H9 (cell line): ENCODE measurements at regions not wholly inside any gene's neighbourhood (a gene's known extent, or its start where the extent isn't known, plus 50 kb on each side); places are given as distances from the start of the nearest gene placed in this dataset.
"Not testable (repeated sequence)": the region's sequence is repeated elsewhere in the genome, so short reads cannot be mapped to it uniquely, and the experiment has no call there.

Source experiments
- DNase-seq: peaks from one replicate; pipeline ENCODE4 v3.0.0-alpha.2; 2017
- H2AFZ ChIP-seq: one replicate; pipeline ENCODE4 v1.6.1; 2013; ENCODE audit warnings: mild to moderate bottlenecking, low read length, control low read depth, moderate library complexity
- H2AK5ac ChIP-seq: 2 replicates; pipeline ENCODE4 v1.6.1; 2013; ENCODE audit warnings: low read length, control low read depth, mixed read lengths; ENCODE audit not compliant: insufficient read length
- H2BK120ac ChIP-seq: one replicate; pipeline ENCODE4 v1.6.1; 2013; ENCODE audit warnings: low read depth, mild to moderate bottlenecking, low read length, control low read depth, inconsistent platforms; ENCODE audit not compliant: poor library complexity, severe bottlenecking
- H2BK12ac ChIP-seq: 2 replicates; pipeline ENCODE4 v1.6.1; 2013; ENCODE audit warnings: low read length, control low read depth, mixed read lengths, low read depth; ENCODE audit not compliant: insufficient read length
- H2BK15ac ChIP-seq: 2 replicates; pipeline ENCODE4 v1.6.1; 2013; ENCODE audit warnings: low read depth, low read length, control low read depth
- H2BK20ac ChIP-seq: one replicate; pipeline ENCODE4 v1.6.1; 2013; ENCODE audit warnings: low read depth, mild to moderate bottlenecking, low read length, control low read depth, inconsistent platforms; ENCODE audit not compliant: poor library complexity, severe bottlenecking
- H2BK5ac ChIP-seq: 2 replicates; pipeline ENCODE4 v1.6.1; 2013; ENCODE audit warnings: low read length, control low read depth, mixed read lengths; ENCODE audit not compliant: insufficient read length
- H3K14ac ChIP-seq: 2 replicates; pipeline ENCODE4 v1.6.1; 2013; ENCODE audit warnings: low read length, control low read depth; ENCODE audit not compliant: insufficient read depth
- H3K18ac ChIP-seq: 2 replicates; pipeline ENCODE4 v1.6.1; 2013; ENCODE audit warnings: low read depth, mild to moderate bottlenecking, mixed read lengths, low read length, control low read depth; ENCODE audit not compliant: insufficient read length
- H3K23ac ChIP-seq: 2 replicates; pipeline ENCODE4 v1.6.1; 2013; ENCODE audit warnings: low read length, control low read depth, mixed read lengths, low read depth; ENCODE audit not compliant: insufficient read length
- H3K23me2 ChIP-seq: 2 replicates; pipeline ENCODE4 v1.6.1; 2013; ENCODE audit warnings: low read depth, mild to moderate bottlenecking, mixed read lengths, low read length, control low read depth; ENCODE audit not compliant: insufficient read length, poor library complexity, severe bottlenecking
- H3K27ac ChIP-seq: 2 replicates; pipeline ENCODE4 v1.5.1; 2013; ENCODE audit warnings: low read length, control low read depth, mixed read lengths, low read depth; ENCODE audit not compliant: insufficient read length
- H3K27me3 ChIP-seq: 2 replicates; pipeline ENCODE4 v1.6.1; 2013; ENCODE audit warnings: low read length, control low read depth, inconsistent platforms; ENCODE audit not compliant: insufficient read depth
- H3K4ac ChIP-seq: 2 replicates; pipeline ENCODE4 v1.6.1; 2013; ENCODE audit warnings: low read depth, mild to moderate bottlenecking, control low read depth, inconsistent platforms, low read length, moderate library complexity
- H3K4me1 ChIP-seq: 2 replicates; pipeline ENCODE4 v1.6.1; 2013; ENCODE audit warnings: low read length, control low read depth, inconsistent platforms; ENCODE audit not compliant: insufficient read depth
- H3K4me2 ChIP-seq: 2 replicates; pipeline ENCODE4 v1.6.1; 2013; ENCODE audit warnings: low read length, control low read depth, mixed read lengths; ENCODE audit not compliant: insufficient read length, insufficient read depth
- H3K56ac ChIP-seq: 2 replicates; pipeline ENCODE4 v1.6.1; 2013; ENCODE audit warnings: low read depth, mild to moderate bottlenecking, mixed read lengths, low read length, control low read depth; ENCODE audit not compliant: insufficient read length
- H3K79me1 ChIP-seq: 2 replicates; pipeline ENCODE4 v1.6.1; 2013; ENCODE audit warnings: low read depth, mild to moderate bottlenecking, moderate library complexity, low read length, control low read depth, inconsistent platforms; ENCODE audit not compliant: insufficient read depth, poor library complexity, severe bottlenecking
- H3K79me2 ChIP-seq: 2 replicates; pipeline ENCODE4 v1.6.1; 2013; ENCODE audit warnings: low read length, control low read depth, inconsistent platforms; ENCODE audit not compliant: insufficient read depth
- H3K9ac ChIP-seq: 2 replicates; pipeline ENCODE4 v1.6.1; 2013; ENCODE audit warnings: low read length, control low read depth, mixed read lengths; ENCODE audit not compliant: insufficient read length; ENCODE audit errors: extremely low read depth
- H3K9me3 ChIP-seq: one replicate; pipeline ENCODE4 v1.6.1; 2013; ENCODE audit warnings: low read depth, low read length, inconsistent platforms; ENCODE audit not compliant: control insufficient read depth
- H3T11ph ChIP-seq: one replicate; pipeline ENCODE4 v1.6.1; 2013; ENCODE audit warnings: mild to moderate bottlenecking, low read length, control low read depth, inconsistent platforms
- H4K20me1 ChIP-seq: one replicate; pipeline ENCODE4 v1.6.1; 2013; ENCODE audit not compliant: control insufficient read depth, insufficient read length, insufficient read depth
- H4K5ac ChIP-seq: 2 replicates; pipeline ENCODE4 v1.6.1; 2013; ENCODE audit warnings: low read depth, mild to moderate bottlenecking, mixed read lengths, low read length, control low read depth; ENCODE audit not compliant: insufficient read length
- H4K8ac ChIP-seq: replicated peaks from 2 replicates; pipeline ENCODE4 v1.6.1; 2013; ENCODE audit warnings: low read length, control low read depth, mixed read lengths, low read depth; ENCODE audit not compliant: insufficient read length
- H4K91ac ChIP-seq: 2 replicates; pipeline ENCODE4 v1.6.1; 2013; ENCODE audit warnings: low read depth, mild to moderate bottlenecking, moderate library complexity, mixed read lengths, low read length, control low read depth; ENCODE audit not compliant: insufficient read length
- H3K27ac Mint-ChIP-seq, 3 experiments: 2 replicates in 2 of 3; 3 replicates in 1 of 3; pipeline ENCODE4 v1.8.0; 2020 to 2021; ENCODE audit warnings: mixed read lengths in 3 of 3, mild to moderate bottlenecking in 1 of 3, moderate library complexity in 1 of 3
- H3K27me3 Mint-ChIP-seq: 2 replicates; pipeline ENCODE4 v1.8.0; 2021; ENCODE audit warnings: low read depth, mild to moderate bottlenecking, moderate library complexity, mixed read lengths
- H3K36me3 Mint-ChIP-seq, 3 experiments: 2 replicates in 2 of 3; 3 replicates in 1 of 3; pipeline ENCODE4 v1.8.0; 2020 to 2021; ENCODE audit warnings: low read depth in 3 of 3, mixed read lengths in 3 of 3; ENCODE audit not compliant: insufficient read depth in 1 of 3
- H3K4me1 Mint-ChIP-seq, 2 experiments: 2 replicates each; pipeline ENCODE4 v1.8.0; 2020; ENCODE audit warnings: mixed read lengths in 2 of 2
- H3K4me3 Mint-ChIP-seq, 2 experiments: 2 replicates in 1 of 2; 3 replicates in 1 of 2; pipeline ENCODE4 v1.8.0; 2020 to 2021; ENCODE audit warnings: mild to moderate bottlenecking in 2 of 2, mixed read lengths in 2 of 2, moderate library complexity in 1 of 2
- H3K9me3 Mint-ChIP-seq, 2 experiments: 2 replicates in 1 of 2; 3 replicates in 1 of 2; pipeline ENCODE4 v1.8.0; 2020; ENCODE audit warnings: mild to moderate bottlenecking in 2 of 2, mixed read lengths in 2 of 2, moderate library complexity in 1 of 2
- WGBS: extraction: QIAGEN DNeasy Blood & Tissue Kit; methylation state at CpG from one replicate; pipeline ENCODE4 v1.1.7; 2013; ENCODE audit warnings: missing lambda C conversion rate, low lambda C conversion rate, mixed read lengths; ENCODE audit not compliant: insufficient read length; ENCODE audit errors: extremely low coverage; 5-methylcytosine and 5-hydroxymethylcytosine counted together
- TF ChIP-seq, protein P1 (sequence below): fragments of 200-600 bp; sonication (generic); conservative IDR thresholded peaks from 3 replicates; pipeline ENCODE4 v1.8.0; 2021; ENCODE audit warnings: antibody characterized with exemption, mild to moderate bottlenecking

DNA sequence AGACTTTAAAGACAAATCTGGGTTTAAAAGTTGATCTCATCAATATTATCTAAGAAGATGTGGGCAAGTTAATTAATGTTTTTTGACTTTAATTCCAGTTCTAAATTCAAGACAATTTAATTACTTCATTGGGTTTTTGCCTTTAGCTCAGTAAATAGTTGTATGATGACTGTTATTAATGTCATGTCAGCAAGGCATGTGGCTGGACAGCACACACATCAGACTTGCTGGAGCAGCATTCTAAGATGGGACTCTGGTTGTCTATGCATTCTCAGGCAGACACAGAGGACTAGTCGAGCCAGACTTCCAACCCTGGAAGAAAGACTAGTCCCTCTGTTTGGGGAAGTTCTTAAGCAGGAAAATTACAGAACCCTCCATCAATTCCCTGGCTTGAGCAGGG, 180.7 kb upstream of the GK2 start:
- Histone ChIP-seq H3K4me1 (no peaks in the 10 kb centered on the region; the same call in 1 of the 2 replicates), H2BK5ac (no peak overlapping the region), H3K23ac (no peak overlapping the region), H2AK5ac (no peak overlapping the region), H2AFZ (no peak overlapping the region), H3K18ac (no peak overlapping the region), H3K79me2 (no peaks in the 10 kb centered on the region), H4K8ac (no peak overlapping the region), H3K9me3 (no peaks in the 10 kb centered on the region), H3K27ac (no peak overlapping the region), H2BK120ac (no peak overlapping the region), H4K5ac (no peak overlapping the region), H3K4me2 (no peak overlapping the region), H3K27me3 (no peaks in the 10 kb centered on the region), H3K79me1 (no peaks in the 10 kb centered on the region), H2BK12ac (no peak overlapping the region), H2BK15ac (no peak overlapping the region), H4K20me1 (no peaks in the 10 kb centered on the region), H4K91ac (no peak overlapping the region), H3K23me2 (no peaks in the 10 kb centered on the region), H3K9ac (no peak overlapping the region), H3K14ac (no peak overlapping the region), H3T11ph (no peak overlapping the region), H3K56ac (no peak overlapping the region), H3K4ac (no peak overlapping the region), H2BK20ac (no peak overlapping the region)
- Mint-ChIP-seq H3K4me3 (no peak overlapping the region), H3K4me1 (peaks cover 15 to 23% of the 10 kb centered on the region in 2 experiments), H3K27ac (no peak overlapping the region), H3K36me3 (peaks cover 0 to 4% (median 3%) of the 10 kb centered on the region in 3 experiments; a peak in 5 of 7 replicates), H3K9me3 (peaks cover 0 to 7% of the 10 kb centered on the region in 2 experiments; a peak in 3 of 5 replicates), H3K27me3 (no peaks in the 10 kb centered on the region)
- TF ChIP-seq, protein P1, sequence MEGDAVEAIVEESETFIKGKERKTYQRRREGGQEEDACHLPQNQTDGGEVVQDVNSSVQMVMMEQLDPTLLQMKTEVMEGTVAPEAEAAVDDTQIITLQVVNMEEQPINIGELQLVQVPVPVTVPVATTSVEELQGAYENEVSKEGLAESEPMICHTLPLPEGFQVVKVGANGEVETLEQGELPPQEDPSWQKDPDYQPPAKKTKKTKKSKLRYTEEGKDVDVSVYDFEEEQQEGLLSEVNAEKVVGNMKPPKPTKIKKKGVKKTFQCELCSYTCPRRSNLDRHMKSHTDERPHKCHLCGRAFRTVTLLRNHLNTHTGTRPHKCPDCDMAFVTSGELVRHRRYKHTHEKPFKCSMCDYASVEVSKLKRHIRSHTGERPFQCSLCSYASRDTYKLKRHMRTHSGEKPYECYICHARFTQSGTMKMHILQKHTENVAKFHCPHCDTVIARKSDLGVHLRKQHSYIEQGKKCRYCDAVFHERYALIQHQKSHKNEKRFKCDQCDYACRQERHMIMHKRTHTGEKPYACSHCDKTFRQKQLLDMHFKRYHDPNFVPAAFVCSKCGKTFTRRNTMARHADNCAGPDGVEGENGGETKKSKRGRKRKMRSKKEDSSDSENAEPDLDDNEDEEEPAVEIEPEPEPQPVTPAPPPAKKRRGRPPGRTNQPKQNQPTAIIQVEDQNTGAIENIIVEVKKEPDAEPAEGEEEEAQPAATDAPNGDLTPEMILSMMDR = no peak
- no CpG with 5 or more reads among the region's 1 CpG for WGBS
- DNase-seq = no peak

DNA sequence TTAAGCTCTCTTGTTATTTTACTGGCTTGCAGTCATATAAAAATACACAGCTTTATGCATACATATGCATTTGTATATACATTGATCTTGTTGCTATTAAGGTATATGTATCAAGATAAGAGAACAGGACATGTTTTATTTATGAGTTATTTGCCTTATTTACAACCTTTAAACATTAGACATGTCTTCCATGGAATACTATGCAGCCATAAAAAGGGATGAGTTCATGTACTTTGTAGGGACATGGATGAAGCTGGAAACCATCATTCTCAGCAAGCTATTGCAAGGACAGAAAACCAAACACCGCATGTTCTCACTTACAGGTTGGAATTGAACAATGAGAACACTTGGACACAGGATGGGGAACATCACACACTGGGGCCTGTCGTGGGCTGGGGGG, 179.2 kb upstream of the GK2 start:
- H3K27ac ChIP-seq, H3K4ac ChIP-seq, H3K4me1 ChIP-seq, H2BK5ac ChIP-seq, H2BK12ac ChIP-seq, H3K27ac Mint-ChIP-seq, H4K8ac ChIP-seq, H3K9me3 ChIP-seq, H3K23ac ChIP-seq, H3K9ac ChIP-seq, H3T11ph ChIP-seq, H3K27me3 Mint-ChIP-seq, H3K9me3 Mint-ChIP-seq, H2BK20ac ChIP-seq, H3K4me3 Mint-ChIP-seq, H3K79me2 ChIP-seq, H3K4me2 ChIP-seq, H3K79me1 ChIP-seq, H4K91ac ChIP-seq, H3K23me2 ChIP-seq, H2BK120ac ChIP-seq, H2AK5ac ChIP-seq, H3K56ac ChIP-seq, H4K5ac ChIP-seq, H4K20me1 ChIP-seq, DNase-seq, H2BK15ac ChIP-seq, H3K36me3 Mint-ChIP-seq, H3K27me3 ChIP-seq, H2AFZ ChIP-seq, H3K14ac ChIP-seq, H3K18ac ChIP-seq: not testable (repeated sequence)
- no CpG with 5 or more reads among the region's 2 CpGs for WGBS
- H3K4me1 Mint-ChIP-seq = peaks cover 9 to 17% of the 10 kb centered on the region in 2 experiments
